Erythroblast (primary cell): ENCODE measurements at regions not wholly inside any gene's neighbourhood (a gene's known extent, or its start where the extent isn't known, plus 50 kb on each side); places are given as distances from the start of the nearest gene placed in this dataset.
A peak's percentile ranks its signal among the peaks of the same experiment; 100 is the strongest.

Source experiments
- DNase-seq, 2 experiments: peaks; one replicate each; lab custom pipeline; 2025; lab: John Stamatoyannopoulos, UW
- GATA1 ChIP-seq: IDR thresholded peaks from 2 replicates; pipeline ENCODE4 v1.6.1; 2011; ENCODE audit warnings: low read depth, mild to moderate bottlenecking, control low read depth, low read length, moderate library complexity
- POLR2A ChIP-seq: IDR thresholded peaks from 2 replicates; pipeline ENCODE4 v1.6.1; 2011; ENCODE audit warnings: mild to moderate bottlenecking, low read length

- TF ChIP-seq GATA1 (no peak), POLR2A (no peak)
- DNase-seq: peak in 1 of 2 experiments; percentile 45
Observed at GRCh38 chr14:22417914-22418313, 171.1 kb downstream of the DAD1 start.

GRCh38 chr14:22416193-22416592 is 172.8 kb downstream of the DAD1 start:
- no peak for DNase-seq
- no peak for TF ChIP-seq GATA1
- no peak for TF ChIP-seq POLR2A

GRCh38 chr14:22415605-22415959 is 173.4 kb downstream of the DAD1 start:
- TF ChIP-seq POLR2A (no peak), GATA1 (no peak)
- DNase-seq: no peak

- no peak for DNase-seq
- TF ChIP-seq POLR2A: no peak
- TF ChIP-seq GATA1: no peak
Observed at GRCh38 chr14:22414876-22415604, 174.0 kb downstream of the DAD1 start.

- DNase-seq: no peak
- no peak for TF ChIP-seq POLR2A
- no peak for TF ChIP-seq GATA1
Observed at GRCh38 chr14:22412926-22413411, 176.1 kb downstream of the DAD1 start.

- DNase-seq: no peak
- TF ChIP-seq GATA1: no peak
- no peak for TF ChIP-seq POLR2A
Observed at GRCh38 chr14:22411398-22412055, 177.5 kb downstream of the DAD1 start.

GRCh38 chr14:22410497-22410896 is 178.5 kb downstream of the DAD1 start:
- no peak for DNase-seq
- TF ChIP-seq GATA1 (no peak), POLR2A (no peak)

- DNase-seq: no peak
- TF ChIP-seq POLR2A: no peak
- no peak for TF ChIP-seq GATA1
Observed at GRCh38 chr14:22409006-22409405, 180.0 kb downstream of the DAD1 start.

- DNase-seq: no peak
- TF ChIP-seq GATA1 (no peak), POLR2A (no peak)
Observed at GRCh38 chr14:22408547-22408946, 180.5 kb downstream of the DAD1 start.

- DNase-seq: no peak
- no peak for TF ChIP-seq POLR2A
- no peak for TF ChIP-seq GATA1
Observed at GRCh38 chr14:22407033-22407432, 182.0 kb downstream of the DAD1 start.

- no peak for DNase-seq
- no peak for TF ChIP-seq POLR2A
- TF ChIP-seq GATA1: no peak
Observed at GRCh38 chr14:22405201-22405600, 183.8 kb downstream of the DAD1 start.

GRCh38 chr14:22403296-22403695 is 185.7 kb downstream of the DAD1 start:
- TF ChIP-seq POLR2A (no peak), GATA1 (no peak)
- DNase-seq: no peak

- TF ChIP-seq POLR2A: no peak
- TF ChIP-seq GATA1: no peak
- DNase-seq: no peak
Observed at GRCh38 chr14:22400655-22401259, 188.3 kb downstream of the DAD1 start.

- TF ChIP-seq POLR2A: no peak
- TF ChIP-seq GATA1: no peak
- DNase-seq: no peak
Observed at GRCh38 chr14:22399776-22400175, 189.2 kb downstream of the DAD1 start.

- no peak for TF ChIP-seq POLR2A
- TF ChIP-seq GATA1: no peak
- DNase-seq: peak in 1 of 2 experiments; percentile 27
Observed at GRCh38 chr14:22397221-22397737, 191.7 kb downstream of the DAD1 start.
